ENCODE measurements at regions not wholly inside any gene's neighbourhood (a gene's known extent, or its start where the extent isn't known, plus 50 kb on each side); places are given as distances from the start of the nearest gene placed in this dataset.

DNA sequence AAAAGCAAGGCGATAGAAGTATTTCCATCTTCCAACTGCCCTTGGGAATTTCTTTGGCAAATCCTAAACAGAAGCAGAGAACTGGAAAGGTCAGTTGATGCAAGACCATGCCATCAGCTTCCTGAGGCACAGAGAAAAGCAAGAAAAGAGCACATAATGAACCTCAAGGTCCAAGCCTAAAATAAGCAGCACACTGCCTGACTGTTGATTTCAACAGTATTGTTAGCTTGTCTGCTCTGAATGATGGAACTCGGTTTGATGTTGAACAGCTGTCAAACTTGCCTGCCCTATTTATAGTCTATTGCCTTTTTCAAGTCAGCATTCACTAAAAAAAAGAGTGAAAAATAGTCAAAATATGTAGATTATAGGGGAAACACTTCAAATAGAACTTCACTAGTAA, 1192.0 kb upstream of the PHF14 start:
- H3K9me3 ChIP-seq: no peaks in the 10 kb centered on the region
- no peak overlapping the region for H3K27ac ChIP-seq
- H3K4me3 ChIP-seq: no peak overlapping the region
- WGBS, 2 donors: 70 to 77% methylated on average over 2 of the region's 2 CpGs
- no peaks in the 10 kb centered on the region for H3K4me1 ChIP-seq
- no peak for DNase-seq
- intact Hi-C loops (cut with DNase I; ENCODE audit: low total_unique reads): no loop called here
- no peak for TF ChIP-seq CTCF (IDR thresholded peaks at IDR 0.05)
- TF ChIP-seq POLR2A (IDR thresholded peaks at IDR 0.05): no peak
- no peaks in the 10 kb centered on the region for H3K27me3 ChIP-seq
- H3K36me3 ChIP-seq (ENCODE audit: low read depth, missing control alignments): no peaks in the 10 kb centered on the region

GRCh38 chr7:9782275-9782674, 1191.4 kb upstream of the PHF14 start:
- Histone ChIP-seq H3K4me1 (no peaks in the 10 kb centered on the region), H3K27ac (no peak overlapping the region), H3K36me3 (ENCODE audit: low read depth, missing control alignments) (no peaks in the 10 kb centered on the region), H3K4me3 (no peak overlapping the region), H3K9me3 (no peaks in the 10 kb centered on the region), H3K27me3 (no peaks in the 10 kb centered on the region)
- 68 to 78% methylated on average over 2 of the region's 2 CpGs for WGBS, 2 donors
- intact Hi-C loops (cut with DNase I; ENCODE audit: low total_unique reads): no loop called here
- no peak for DNase-seq
- TF ChIP-seq CTCF (IDR thresholded peaks at IDR 0.05): no peak
- TF ChIP-seq POLR2A (IDR thresholded peaks at IDR 0.05): no peak

DNA sequence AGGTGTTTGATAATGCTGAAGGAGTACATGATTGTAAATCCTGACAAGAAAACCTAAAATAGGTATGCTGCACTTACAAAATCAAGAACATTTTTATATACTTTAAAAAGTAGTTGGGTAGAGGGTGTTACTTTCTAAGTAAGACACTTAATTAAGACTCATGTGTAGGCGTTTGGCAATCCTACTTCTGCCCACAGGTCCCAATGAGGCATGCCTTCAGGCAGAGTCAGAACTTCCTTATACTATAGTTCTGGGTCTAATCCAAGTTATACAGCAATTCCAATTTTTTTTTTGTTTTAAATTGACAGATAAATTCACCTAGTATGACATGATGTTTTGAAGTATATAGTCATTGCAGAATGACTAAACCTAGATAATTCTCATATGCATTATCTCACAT, 1188.5 kb upstream of the PHF14 start:
- no peaks in the 10 kb centered on the region for H3K4me1 ChIP-seq
- intact Hi-C loops (cut with DNase I; ENCODE audit: low total_unique reads): no loop called here
- H3K4me3 ChIP-seq: no peak overlapping the region
- DNase-seq: no peak
- 68 to 84% methylated on average over 1 of the region's 1 CpG for WGBS, 2 donors
- H3K27me3 ChIP-seq: no peaks in the 10 kb centered on the region
- H3K27ac ChIP-seq: no peak overlapping the region
- TF ChIP-seq CTCF (IDR thresholded peaks at IDR 0.05) (no peak), POLR2A (IDR thresholded peaks at IDR 0.05) (no peak)
- no peaks in the 10 kb centered on the region for H3K36me3 ChIP-seq (ENCODE audit: low read depth, missing control alignments)
- no peaks in the 10 kb centered on the region for H3K9me3 ChIP-seq

DNA sequence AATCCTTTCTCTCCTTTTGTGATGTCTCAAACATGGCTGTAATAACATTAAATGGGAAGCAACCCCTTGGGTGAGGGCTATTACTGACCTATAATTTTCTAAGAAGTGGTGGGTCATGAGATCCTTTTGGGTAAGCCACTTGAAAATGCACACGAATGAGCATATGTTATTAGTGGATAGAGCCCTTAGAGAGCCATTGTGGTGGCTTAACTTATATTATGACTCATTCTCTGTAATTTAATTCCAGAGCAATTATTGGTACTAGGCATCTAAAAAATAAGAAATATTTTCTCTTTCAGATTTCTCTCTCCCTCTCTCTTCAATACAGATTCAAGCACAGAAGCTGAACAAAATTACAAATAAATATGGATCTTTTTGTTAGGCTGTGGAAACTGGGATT, 1177.4 kb upstream of the PHF14 start:
- no peak for DNase-seq
- H3K4me1 ChIP-seq: no peaks in the 10 kb centered on the region
- H3K9me3 ChIP-seq: no peaks in the 10 kb centered on the region
- intact Hi-C loops (cut with DNase I; ENCODE audit: low total_unique reads): no loop called here
- WGBS, 2 donors: 64 to 89% methylated on average over 1 of the region's 1 CpG
- H3K4me3 ChIP-seq: no peak overlapping the region
- TF ChIP-seq POLR2A (IDR thresholded peaks at IDR 0.05) (no peak), CTCF (IDR thresholded peaks at IDR 0.05) (no peak)
- no peaks in the 10 kb centered on the region for H3K27me3 ChIP-seq
- H3K27ac ChIP-seq: no peak overlapping the region
- H3K36me3 ChIP-seq (ENCODE audit: low read depth, missing control alignments): no peaks in the 10 kb centered on the region

- TF ChIP-seq POLR2A (IDR thresholded peaks at IDR 0.05) (no peak), CTCF (IDR thresholded peaks at IDR 0.05) (no peak)
- no peak overlapping the region for H3K27ac ChIP-seq
- H3K36me3 ChIP-seq (ENCODE audit: low read depth, missing control alignments): no peaks in the 10 kb centered on the region
- no peaks in the 10 kb centered on the region for H3K27me3 ChIP-seq
- H3K9me3 ChIP-seq: no peaks in the 10 kb centered on the region
- DNase-seq: no peak
- H3K4me3 ChIP-seq: no peak overlapping the region
- intact Hi-C loops (cut with DNase I; ENCODE audit: low total_unique reads): no loop called here
- 53 to 76% methylated on average over 17 to 20 of the region's 20 CpGs for WGBS, 2 donors
- H3K4me1 ChIP-seq: no peaks in the 10 kb centered on the region
Observed at GRCh38 chr7:9822458-9823290, 1151.0 kb upstream of the PHF14 start.

All from testis (tissue), 2 donors.